C4-2B (cell line): ENCODE measurements at regions not wholly inside any gene's neighbourhood (a gene's known extent, or its start where the extent isn't known, plus 50 kb on each side); places are given as distances from the start of the nearest gene placed in this dataset.

ENCODE experiments used
- ZFX ChIP-seq: fragments of 450-650 bp; IDR thresholded peaks from 2 replicates; pipeline ENCODE4 v1.6.1; 2017
- TF ChIP-seq, protein P1 (sequence below): fragments of 450-650 bp; conservative IDR thresholded peaks from 2 replicates; pipeline ENCODE4 v1.5.1; 2017; ENCODE audit warnings: mild to moderate bottlenecking

DNA sequence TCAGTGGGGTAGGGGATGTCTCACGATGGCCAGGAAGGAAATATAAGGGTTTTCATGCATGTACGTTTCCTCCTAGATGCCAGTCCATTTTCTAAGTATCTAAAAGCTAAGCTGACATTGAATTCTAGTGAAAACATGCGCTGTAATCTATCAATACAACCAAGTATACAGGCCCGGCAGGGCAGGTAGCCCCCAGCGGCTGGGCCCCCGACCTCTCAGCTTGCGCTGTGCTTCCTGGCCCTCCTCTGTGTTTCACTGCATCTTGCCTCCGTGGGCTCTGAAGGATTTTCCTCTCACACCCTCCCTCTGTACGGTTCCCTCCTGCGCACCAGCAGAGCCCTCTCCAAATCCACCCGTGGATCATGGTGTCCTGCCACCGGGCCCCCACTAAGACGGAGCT is 524.8 kb downstream of the ZNF516 start:
- TF ChIP-seq, protein P1, sequence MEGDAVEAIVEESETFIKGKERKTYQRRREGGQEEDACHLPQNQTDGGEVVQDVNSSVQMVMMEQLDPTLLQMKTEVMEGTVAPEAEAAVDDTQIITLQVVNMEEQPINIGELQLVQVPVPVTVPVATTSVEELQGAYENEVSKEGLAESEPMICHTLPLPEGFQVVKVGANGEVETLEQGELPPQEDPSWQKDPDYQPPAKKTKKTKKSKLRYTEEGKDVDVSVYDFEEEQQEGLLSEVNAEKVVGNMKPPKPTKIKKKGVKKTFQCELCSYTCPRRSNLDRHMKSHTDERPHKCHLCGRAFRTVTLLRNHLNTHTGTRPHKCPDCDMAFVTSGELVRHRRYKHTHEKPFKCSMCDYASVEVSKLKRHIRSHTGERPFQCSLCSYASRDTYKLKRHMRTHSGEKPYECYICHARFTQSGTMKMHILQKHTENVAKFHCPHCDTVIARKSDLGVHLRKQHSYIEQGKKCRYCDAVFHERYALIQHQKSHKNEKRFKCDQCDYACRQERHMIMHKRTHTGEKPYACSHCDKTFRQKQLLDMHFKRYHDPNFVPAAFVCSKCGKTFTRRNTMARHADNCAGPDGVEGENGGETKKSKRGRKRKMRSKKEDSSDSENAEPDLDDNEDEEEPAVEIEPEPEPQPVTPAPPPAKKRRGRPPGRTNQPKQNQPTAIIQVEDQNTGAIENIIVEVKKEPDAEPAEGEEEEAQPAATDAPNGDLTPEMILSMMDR, result no peak
- no peak for TF ChIP-seq ZFX
